GM18867 (cell line): ENCODE measurements at regions not wholly inside any gene's neighbourhood (a gene's known extent, or its start where the extent isn't known, plus 50 kb on each side); places are given as distances from the start of the nearest gene placed in this dataset.

Experiments
- ATAC-seq: cut with Tn5 transposase; IDR thresholded peaks from one replicate; pipeline ENCODE4 v1.9.1; 2021; ENCODE audit warnings: mild to moderate bottlenecking, moderate library complexity; ENCODE audit not compliant: unreplicated experiment

DNA sequence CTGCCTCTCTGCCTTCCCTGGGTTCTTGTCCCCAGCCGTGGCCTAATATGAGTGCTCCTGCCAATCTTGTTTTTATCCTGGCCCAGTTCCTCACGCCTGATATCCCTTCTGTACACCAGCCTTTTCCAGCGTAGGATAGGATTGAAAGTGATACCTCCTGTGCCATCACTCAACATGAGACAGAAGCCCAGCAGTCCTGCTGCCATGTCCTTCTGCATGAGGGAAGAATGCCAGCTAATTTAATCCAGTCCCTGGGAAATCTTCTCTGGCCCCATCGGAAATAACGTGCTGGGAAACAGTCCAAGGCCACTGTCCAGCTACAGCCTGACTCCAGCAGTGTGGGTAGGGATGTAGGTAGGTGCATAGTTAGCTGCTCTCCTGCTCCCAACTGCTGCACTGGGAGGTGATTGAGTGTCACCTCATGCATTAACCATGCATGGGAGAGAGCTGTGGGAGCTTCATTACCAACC is 92.0 kb upstream of the TPM1 start:
- no peak for ATAC-seq

DNA sequence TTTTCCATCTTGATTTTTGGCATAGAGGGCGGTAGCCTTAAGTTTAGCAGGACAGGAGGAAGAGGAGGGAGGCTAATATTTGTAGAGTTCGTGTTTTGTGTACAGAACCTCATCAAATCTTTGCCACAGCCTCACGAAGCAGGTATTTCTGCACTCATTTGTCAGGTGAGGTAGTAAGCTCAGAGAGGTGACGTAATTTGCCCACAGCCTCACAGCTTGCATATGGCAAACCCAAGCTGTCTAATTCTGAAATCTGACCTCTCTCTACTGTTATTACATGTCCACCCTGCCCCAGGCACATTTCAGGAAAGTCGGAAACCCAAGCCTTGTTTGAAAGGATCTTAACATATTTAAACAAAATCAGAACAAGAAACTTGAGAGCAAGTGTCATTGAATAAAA is 91.1 kb upstream of the TPM1 start:
- ATAC-seq, result no peak

DNA sequence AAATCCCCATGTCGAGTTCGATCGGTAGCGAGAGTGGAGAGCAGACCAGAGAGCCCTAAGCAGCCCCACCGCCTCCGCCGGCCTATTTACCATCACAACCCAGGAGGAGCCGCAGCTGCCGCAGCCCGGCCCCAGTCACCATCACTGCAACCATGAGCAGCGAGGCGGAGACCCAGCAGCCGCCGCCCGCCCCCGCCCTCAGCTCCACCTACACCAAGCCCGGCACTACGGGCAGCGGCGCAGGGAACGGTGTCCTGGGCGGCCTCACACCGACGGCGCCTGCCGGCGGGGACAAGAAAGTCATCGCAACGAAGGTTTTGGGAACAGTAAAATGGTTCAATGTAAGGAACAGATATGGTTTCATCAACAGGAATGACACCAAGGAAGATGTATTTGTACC is 89.5 kb upstream of the TPM1 start:
- ATAC-seq, result no peak

DNA sequence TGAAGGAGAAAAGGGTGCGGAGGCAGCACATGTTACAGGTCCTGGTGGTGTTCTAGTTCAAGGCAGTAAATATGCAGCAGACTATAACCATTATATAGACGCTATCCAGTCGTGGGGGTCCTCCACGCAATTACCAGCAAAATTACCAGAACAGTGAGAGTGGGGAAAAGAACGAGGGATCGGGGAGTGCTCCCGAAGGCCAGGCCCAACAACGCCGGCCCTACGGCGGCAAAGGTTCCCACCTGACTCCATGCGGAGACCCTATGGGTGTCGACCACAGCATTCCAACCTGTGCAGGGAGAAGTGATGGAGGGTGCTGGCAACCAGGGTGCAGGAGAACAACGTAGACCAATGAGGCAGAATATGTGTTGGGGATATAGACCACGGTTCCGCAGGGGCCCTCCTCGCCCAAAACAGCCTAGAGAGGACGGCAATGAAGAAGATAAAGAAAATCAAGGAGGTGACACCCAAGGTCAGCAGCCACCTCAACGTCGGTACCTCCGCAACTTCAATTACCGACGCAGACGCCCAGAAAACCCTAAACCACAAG is 89.0 kb upstream of the TPM1 start:
- ATAC-seq, result no peak

DNA sequence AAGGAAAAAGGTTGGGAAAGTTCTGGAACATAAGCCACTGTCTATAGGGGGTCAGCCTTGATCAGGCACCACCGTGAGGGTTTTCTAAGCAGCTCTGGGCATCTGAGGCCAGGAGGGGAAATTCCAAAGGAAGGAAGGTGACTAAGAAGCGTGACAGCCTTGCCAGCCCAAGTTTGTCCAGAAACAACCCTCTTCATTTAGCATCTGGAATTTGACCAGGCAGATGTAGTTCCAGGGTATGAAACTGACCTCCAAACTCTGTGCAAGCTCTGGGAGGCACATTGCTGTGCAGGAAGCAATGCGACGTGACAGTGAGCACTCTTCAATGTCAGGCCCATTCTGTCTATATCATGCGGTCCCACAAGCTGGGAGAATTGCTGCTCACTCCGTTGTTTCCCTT is 85.4 kb upstream of the TPM1 start:
- no peak for ATAC-seq

DNA sequence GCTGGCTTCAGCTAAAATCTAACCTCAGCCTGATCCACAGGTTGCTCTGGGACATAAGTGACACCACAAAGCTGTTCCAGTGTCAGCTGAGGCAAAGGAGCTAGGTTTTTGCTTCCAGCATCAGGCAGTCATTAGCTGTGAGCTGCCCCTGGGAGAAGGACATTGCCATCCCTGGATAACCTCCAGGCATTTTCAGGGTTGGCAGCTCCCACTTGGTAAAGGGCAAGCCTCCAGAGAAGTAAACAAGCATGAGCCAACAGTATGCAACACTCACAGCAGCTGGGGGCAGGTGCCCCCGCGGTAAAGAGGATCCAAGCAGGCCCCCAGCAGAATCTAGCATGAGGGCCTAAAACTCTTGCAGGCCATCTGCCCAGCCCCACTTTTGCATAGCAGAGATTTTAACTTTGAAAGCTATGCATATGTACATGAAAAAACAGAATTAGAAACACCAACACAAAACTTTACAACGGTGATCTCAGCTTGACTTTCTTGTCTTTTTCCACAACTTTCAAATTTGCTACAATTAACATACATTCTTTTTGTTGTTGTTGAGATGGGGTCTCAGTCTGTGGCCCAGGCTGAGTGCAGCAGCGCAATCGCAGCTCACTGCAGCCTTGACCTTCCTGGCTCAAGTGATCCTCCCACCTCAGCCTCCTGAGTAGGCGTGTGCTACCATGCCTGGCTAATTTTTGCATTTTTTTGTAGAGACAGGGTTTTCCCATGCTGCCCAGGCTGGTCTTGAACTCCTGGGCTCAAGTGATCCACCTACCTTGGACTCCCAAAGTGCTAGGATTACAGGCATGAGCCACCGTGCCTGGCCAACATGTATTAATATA is 83.8 kb upstream of the TPM1 start:
- ATAC-seq, result no peak

DNA sequence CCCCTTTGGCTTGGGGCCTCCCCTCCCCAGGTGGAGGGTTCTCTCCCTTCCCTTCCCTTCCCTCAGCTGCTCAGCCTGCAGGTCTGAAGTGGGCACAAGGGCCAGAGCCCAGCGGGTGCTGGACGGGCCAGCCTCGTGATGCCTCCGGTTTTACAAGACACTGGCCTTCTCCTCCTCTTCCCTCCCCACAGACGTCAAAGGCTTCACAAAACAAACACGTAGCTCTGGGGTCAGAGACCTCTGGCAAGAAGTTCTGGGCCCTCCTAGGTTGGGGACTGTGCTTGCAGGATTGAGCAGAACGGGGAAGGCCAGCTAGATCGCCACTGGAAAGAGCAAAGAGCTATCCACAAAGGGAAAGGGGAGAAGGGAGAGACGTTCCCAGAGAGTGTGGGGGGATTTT is 81.4 kb upstream of the TPM1 start:
- ATAC-seq, result no peak

DNA sequence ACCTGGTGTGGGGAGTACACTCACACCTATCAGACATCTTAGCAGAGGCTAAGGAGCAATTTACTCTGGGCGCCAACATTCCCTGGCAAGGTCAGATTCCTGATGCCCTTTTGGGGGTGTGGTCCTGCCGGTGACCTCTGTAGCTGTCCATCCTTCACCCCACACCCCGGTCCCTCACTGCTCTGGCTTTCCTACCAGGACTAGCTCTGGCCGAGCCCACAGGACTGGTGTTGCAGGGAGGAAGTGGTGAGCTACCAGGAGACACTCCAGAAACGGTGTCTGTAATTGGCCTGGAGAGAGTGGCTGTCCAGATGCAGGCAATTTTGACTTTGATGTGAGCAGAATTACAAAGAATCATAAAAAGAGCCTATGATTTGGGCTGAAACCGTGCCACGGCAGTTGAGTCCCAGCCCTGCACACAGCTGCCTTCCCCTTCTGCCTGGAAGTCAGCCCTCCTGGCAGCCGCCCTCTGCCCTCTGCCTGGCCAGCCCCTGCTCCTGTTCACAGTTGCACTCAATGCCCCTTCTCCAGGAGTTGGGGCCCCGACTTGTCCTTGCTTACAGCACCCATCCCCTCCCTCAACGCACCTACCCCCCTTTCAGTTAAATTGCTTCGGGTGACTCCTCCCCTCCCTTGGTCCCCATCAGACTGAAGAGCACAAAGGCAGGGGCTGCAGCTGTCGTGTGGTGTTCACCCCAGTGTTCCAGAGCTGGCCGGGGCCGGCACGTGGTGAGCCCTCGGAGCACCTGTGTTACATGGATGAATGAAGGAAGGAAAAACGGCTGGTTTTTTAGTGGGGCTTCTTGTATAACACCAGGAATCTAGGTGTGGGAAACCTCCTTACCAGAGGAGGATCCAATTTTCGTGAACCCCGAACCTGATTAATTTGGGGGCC is 80.2 kb upstream of the TPM1 start:
- no peak for ATAC-seq

DNA sequence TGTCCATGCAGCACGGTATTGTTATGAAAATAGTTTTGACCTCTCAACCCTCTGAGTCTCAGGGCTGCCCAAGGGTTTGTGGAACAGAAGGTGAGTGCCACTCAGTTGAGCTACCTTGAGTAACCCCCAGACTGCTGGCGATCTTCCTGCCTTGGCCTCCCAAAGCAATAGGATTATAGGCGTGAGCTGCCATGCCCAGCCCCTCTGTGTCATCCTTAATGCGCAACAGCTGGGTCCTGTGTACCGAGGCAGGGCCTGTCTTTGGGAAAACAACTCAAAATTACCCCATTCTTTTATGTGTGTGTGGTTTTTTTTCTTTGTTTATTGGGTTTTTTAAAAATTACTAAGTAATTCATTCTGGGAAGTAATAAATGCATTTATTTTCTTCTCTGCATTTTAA is 78.3 kb upstream of the TPM1 start:
- no peak for ATAC-seq

DNA sequence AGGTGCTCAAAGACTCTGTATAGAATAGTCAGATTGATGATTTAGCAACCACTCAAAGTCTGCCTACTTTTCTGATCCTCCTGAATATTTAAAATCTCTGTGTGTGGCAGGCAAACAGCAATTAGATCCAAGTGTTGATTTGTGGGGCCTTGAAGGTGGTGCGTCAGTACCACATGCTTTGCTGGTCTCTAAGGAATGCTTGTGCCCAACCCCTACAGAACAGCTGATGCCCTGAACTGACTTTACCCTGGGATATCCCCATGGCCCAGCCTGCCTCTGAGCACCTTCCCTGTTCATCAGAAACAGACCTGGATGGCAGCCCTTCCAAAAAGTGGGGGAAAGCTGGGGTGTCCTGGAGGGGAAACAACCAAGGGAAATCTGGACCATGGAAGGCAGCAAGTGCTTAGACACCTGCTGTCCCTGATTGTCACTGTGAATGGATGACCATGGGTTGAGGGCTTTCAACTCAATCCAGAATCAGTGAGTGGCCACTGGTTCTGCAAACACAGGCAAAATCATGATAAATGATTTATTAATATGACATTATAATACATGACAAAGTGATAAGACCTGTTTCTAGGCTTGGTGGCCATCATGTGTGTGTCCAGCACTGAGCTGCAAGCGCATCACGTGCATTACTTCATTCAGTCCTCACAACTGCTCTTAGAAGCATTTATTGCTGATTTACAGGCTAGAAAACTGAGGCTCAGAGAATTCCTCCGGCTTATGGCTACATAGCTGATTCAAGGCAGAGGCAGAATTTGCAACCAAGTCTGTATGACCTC is 76.1 kb upstream of the TPM1 start:
- ATAC-seq, result no peak

DNA sequence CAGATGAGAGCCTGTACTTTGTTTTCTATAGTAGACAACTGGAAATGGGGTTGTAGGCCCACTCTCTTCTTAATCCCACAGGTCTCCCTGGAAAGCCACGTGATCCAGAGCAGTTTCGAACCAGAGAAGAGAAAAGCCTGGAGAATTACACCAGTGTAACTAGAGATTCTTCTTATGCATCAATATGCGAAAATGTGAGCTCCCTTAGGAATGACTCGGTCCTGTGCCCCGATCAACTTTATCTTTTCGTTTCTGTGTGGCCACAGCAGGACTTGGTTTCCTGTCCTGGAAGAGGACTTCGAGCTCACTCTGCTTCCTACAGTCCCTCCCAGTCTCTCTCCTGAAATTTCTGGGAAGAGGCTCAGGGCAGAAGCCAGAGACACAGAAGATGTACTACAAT is 73.8 kb upstream of the TPM1 start:
- no peak for ATAC-seq

DNA sequence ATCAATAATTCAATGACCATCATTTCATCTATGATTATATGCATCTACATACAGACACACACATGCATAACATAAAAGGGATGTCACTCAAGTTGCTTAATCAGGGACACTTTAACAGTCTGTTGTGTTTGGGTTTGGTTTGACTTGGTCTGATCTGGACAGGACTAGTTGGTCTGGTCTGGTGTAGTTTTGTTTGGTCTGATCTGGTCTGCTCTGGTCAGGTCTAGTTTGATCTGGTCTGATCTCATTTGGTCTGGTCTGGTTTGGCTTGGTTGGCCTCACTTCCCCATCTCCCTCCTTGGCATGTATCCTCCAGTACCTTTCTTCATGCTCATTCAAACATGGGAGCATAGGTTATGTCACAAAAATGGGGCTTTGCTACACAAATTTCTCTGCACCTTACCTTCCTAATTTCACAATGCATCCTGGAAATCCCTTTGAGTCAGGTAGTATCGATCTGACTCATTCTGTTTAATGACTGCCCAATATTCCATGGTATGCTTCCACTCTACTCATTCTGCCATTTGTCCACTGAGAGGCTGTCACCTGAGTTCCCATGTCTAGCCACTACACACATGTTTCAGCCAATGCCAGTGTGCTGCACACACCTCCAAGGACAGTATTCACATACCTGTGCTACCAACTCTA is 73.0 kb upstream of the TPM1 start:
- no peak for ATAC-seq

DNA sequence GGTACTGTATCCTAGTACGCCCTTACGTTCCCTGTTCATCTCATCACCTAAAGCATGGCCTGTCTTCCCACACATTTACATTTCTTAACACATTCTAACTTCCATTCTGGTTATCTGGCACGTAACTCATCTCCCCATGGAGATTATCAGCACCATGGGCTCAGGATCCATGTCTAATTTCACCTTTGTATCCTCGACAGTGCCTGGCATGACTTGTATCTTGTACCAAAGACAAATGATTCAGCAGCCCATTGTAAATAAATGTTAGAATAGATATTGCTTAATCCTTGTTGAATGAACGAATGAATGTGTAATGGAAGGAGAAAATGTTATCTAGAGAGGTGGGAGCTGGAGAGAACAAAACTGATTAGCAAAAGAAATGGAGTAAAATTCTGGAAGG is 69.7 kb upstream of the TPM1 start:
- ATAC-seq, result no peak

DNA sequence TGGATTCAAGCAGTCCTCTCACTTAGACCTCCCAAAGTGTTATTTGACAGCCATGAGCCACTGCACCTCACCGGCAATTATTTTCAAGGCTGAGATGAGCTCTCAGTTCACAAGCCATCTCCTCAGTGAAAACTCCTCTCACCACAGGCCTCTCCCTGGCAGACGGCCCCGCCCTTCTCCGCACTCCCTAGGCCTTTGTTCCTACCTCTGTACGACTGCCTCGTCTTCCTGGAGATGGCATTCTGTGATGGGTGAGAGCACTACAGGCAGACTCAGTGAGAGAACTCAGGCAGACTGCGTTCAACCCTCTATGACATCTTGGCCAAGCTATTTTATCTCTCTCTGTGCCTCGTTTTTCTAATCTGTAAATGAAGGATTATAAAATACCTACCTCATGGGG is 67.0 kb upstream of the TPM1 start:
- ATAC-seq, result no peak

DNA sequence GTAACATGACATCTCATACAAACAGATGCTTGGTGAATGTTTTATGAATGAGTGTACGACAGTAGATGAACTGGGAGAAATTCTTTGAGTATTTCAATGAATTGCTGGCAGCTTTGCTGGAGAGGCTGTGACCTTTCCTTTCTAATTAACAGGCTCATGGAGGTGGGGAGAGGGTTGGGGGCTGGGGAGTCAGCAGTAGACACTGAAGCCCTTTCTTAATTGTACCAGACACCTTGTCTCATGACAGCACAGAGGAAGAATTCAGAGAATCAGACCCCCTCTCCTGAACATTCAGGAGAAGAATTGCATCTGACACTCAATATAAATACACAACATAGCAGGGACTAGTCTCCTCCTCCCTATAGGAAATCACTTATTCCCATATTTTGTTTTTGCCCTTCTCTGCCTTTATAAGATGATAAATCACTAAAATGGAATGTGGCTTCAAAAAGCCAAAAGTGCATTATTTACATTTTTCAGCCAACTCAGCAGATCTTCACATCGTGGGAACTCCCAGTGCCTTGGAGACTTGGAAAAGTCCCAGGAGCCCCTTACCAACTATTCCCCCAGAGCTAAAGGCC is 66.2 kb upstream of the TPM1 start:
- ATAC-seq, result no peak

DNA sequence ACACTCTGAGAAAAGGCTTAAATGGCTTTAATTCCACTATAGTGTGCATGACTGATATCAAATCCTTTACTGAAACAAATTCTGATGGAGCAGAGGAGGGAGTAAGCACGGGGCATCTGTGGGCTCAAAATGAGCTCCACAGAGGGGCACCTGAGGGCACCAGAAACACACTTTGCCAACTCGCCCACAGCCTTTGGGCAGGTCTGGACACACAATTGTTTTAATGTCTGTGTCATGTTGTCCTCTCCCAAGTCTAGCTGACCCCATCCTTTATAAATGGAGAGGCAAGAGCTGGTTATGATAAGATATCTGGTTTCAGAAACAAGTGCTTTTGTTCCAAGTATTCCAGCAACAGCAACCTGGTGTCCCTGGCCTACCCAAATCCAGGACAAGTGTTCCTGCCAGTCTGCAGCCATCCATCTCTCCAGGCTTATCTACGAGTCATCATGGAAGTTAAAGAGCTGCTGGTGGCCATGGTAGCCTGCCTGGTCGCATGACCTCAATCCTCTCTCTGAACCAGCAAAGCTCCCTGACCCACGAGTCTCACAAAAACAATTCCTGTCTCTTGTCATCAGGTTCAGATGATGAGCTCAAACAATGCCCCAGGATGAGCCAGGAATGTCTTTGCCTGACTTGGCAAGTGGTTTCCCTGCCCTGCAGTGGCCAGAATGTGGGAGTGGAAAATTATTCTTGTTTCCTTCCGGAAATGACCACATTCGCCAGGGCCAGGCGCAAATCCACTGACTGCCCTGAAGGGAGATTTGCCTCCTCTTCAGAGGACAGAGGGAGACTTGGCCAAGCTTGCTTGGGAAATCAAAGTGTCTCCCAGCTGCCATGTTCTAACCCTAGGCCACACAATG is 64.4 kb upstream of the TPM1 start:
- no peak for ATAC-seq

DNA sequence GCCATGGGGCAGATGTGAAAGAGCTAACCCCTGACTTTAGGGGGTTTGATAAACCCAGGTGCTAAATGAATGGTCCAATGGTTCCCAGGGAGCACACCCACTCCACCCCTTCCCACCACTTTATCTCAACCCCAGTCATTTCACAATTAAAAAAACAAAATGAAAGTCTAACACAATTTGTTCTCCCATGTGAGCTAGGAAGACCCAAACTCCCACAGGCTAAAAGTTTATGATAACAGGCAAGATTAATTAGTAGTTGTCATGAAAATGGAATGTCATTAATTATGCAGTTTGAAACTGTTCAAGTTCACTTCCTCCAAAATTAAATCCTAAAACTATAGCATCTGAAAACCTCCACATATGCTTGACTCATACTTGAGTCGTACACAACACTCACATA is 63.3 kb upstream of the TPM1 start:
- no peak for ATAC-seq

DNA sequence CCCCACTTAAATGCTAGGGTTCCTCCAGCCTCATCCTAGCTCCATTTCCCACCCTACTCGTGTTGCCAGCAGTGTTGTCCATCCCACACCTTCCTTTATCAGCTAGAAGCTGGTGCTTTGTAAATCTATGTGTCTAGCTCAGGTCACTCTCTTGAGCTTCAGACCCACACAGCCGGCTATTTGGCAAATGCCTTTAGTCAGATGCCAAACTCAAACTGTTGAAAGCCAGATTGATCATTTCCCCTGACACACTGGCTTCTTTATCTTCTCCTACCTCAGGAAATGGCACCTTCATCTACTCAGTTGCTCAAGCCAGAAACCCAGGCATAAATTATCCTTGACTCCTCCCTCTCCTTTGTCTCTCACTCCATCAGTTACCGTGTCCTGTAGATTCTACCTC is 61.5 kb upstream of the TPM1 start:
- no peak for ATAC-seq

DNA sequence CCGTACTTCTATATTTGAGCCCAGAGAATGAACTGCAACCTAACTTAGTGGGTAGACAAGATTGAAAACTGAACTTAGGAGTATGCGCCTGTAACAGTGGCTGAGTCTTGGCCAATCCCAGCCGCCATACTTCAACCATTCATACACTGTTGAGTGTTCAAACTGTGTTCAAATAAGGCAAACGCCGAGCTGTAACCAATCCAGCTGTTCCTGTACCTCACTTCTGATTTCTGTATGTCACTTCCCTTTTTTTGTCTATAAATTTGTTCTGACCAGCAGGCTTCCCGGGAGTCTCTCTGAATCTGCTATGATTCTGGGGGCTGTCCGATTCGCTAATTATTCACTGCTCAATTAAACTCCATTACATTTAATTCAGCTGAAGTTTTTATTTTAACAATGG is 58.6 kb upstream of the TPM1 start:
- ATAC-seq, result no peak
